MM.1S (cell line): ENCODE measurements at regions not wholly inside any gene's neighbourhood (a gene's known extent, or its start where the extent isn't known, plus 50 kb on each side); places are given as distances from the start of the nearest gene placed in this dataset.

ENCODE experiments used
- CTCF ChIP-seq: fragments of 300-600 bp; sonication (generic); IDR thresholded peaks from 2 replicates; pipeline ENCODE4 v1.5.1; 2016; ENCODE audit warnings: antibody characterized with exemption, low read length, mixed read lengths
- EZH2 ChIP-seq: fragments of 300-600 bp; sonication (generic); optimal IDR thresholded peaks from 2 replicates; pipeline ENCODE3; 2017; ENCODE audit warnings: low read depth, mild to moderate bottlenecking, antibody characterized with exemption, low read length, mixed read lengths

DNA sequence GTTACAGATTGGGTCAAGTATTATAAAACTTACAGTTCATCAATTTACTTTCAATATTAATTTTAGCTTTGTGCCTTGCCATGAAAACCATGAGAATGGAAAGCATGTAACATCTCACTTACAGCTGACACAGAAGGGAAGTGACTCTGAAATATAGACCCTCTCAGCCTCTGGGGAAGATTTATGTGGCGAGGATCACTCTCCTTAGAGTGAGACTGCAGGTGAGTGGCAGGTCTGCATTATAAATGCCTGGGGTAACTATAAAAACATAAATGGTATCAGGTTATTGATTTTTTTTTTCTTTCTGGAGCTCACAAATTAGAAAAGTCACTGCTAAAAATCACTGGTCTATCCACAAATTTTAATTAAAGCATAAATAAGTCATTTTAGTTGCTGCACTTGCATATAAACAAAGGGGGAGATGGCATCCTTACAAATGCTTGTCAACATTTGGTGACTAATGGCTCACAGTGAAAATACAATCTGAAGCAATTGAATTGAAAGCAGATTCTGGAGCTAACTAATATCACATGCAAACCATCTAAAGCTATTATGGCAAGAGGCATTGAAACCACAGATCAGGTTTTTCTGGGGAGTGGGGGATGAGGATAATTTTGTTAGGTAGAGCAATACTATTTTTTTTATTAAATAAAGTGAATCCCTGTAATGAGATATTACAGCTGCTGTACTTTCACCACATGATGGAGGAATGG, 200.9 kb downstream of the TM2D1 start:
- TF ChIP-seq CTCF (no peak), EZH2 (no peak)
